Neuronal stem cell (in vitro differentiated cells): ENCODE measurements at regions not wholly inside any gene's neighbourhood (a gene's known extent, or its start where the extent isn't known, plus 50 kb on each side); places are given as distances from the start of the nearest gene placed in this dataset.

ENCODE experiments used
- DNase-seq: peaks from one replicate; pipeline ENCODE4 v3.0.0-alpha.2; 2013; ENCODE audit warnings: low spot score
- H2AFZ ChIP-seq: one replicate; pipeline ENCODE4 v1.6.1; 2013; ENCODE audit warnings: mild to moderate bottlenecking, low read length, inconsistent platforms
- H2AK5ac ChIP-seq: 2 replicates; pipeline ENCODE4 v1.6.1; 2013; ENCODE audit warnings: low read depth, mild to moderate bottlenecking, inconsistent platforms, low read length, moderate library complexity, mixed read lengths
- H2BK120ac ChIP-seq: 2 replicates; pipeline ENCODE4 v1.6.1; 2013; ENCODE audit warnings: low read depth, mild to moderate bottlenecking, inconsistent platforms, low read length, moderate library complexity, mixed read lengths
- H2BK12ac ChIP-seq: one replicate; pipeline ENCODE4 v1.6.1; 2013; ENCODE audit warnings: low read length, inconsistent platforms
- H2BK15ac ChIP-seq: 2 replicates; pipeline ENCODE4 v1.6.1; 2013; ENCODE audit warnings: mild to moderate bottlenecking, low read length, inconsistent platforms, mixed read lengths
- H2BK5ac ChIP-seq: one replicate; pipeline ENCODE4 v1.6.1; 2013; ENCODE audit warnings: inconsistent platforms, mild to moderate bottlenecking, low read length, moderate library complexity
- H3K14ac ChIP-seq: one replicate; pipeline ENCODE4 v1.6.1; 2013; ENCODE audit warnings: low read length, inconsistent platforms
- H3K18ac ChIP-seq: 2 replicates; pipeline ENCODE4 v1.6.1; 2013; ENCODE audit warnings: low read length, inconsistent platforms
- H3K23ac ChIP-seq: 2 replicates; pipeline ENCODE4 v1.6.1; 2013; ENCODE audit warnings: low read depth, mild to moderate bottlenecking, mixed read lengths, low read length, inconsistent platforms; ENCODE audit not compliant: poor library complexity
- H3K27ac ChIP-seq: replicated peaks from 3 replicates; pipeline ENCODE4 v1.5.1; 2013; ENCODE audit warnings: low read length, inconsistent platforms
- H3K27me3 ChIP-seq, 3 experiments: 2 replicates each; pipeline ENCODE4 v1.6.1; 2013; ENCODE audit warnings: low read length in 3 of 3, mild to moderate bottlenecking in 2 of 3, inconsistent platforms in 1 of 3, low read depth in 1 of 3, mixed read lengths in 1 of 3, moderate library complexity in 1 of 3; ENCODE audit not compliant: control insufficient read depth in 3 of 3, insufficient read depth in 3 of 3
- H3K36me3 ChIP-seq, 2 donors: replicated peaks in 1 of 2; 2 replicates each; pipeline ENCODE4 v1.6.1; 2013; ENCODE audit warnings: low read length in 2 of 2; ENCODE audit not compliant: control insufficient read depth in 2 of 2, insufficient read depth in 2 of 2
- H3K4ac ChIP-seq: 2 replicates; pipeline ENCODE4 v1.6.1; 2013; ENCODE audit warnings: inconsistent platforms, mild to moderate bottlenecking, low read length, moderate library complexity
- H3K4me1 ChIP-seq, 2 donors: 1 replicate in 1 of 2; 2 replicates in 1 of 2; pipeline ENCODE4 v1.6.1; 2013; ENCODE audit warnings: low read length in 2 of 2, low read depth in 1 of 2; ENCODE audit not compliant: control insufficient read depth in 2 of 2, insufficient read depth in 1 of 2
- H3K4me2 ChIP-seq: one replicate; pipeline ENCODE4 v1.6.1; 2013; ENCODE audit warnings: mild to moderate bottlenecking, low read length, inconsistent platforms; ENCODE audit not compliant: insufficient read depth, poor library complexity, severe bottlenecking
- H3K4me3 ChIP-seq, 2 donors: 2 replicates each; pipeline ENCODE4 v1.5.1; 2013; ENCODE audit warnings: low read length in 2 of 2, mild to moderate bottlenecking in 2 of 2, inconsistent platforms in 1 of 2, moderate library complexity in 1 of 2
- H3K79me1 ChIP-seq: one replicate; pipeline ENCODE4 v1.6.1; 2013; ENCODE audit warnings: low read depth, mild to moderate bottlenecking, inconsistent platforms, low read length, moderate library complexity
- H3K9ac ChIP-seq: one replicate; pipeline ENCODE4 v1.6.1; 2013; ENCODE audit warnings: mild to moderate bottlenecking, low read depth, low read length, inconsistent platforms; ENCODE audit not compliant: poor library complexity
- H3K9me3 ChIP-seq, 2 donors: replicated peaks in 1 of 2; 2 replicates each; pipeline versions ENCODE3 to v1.6.1; 2013; ENCODE audit warnings: low read length in 2 of 2, mild to moderate bottlenecking in 2 of 2, inconsistent platforms in 1 of 2, low read depth in 1 of 2, mixed read lengths in 1 of 2, moderate library complexity in 1 of 2; ENCODE audit not compliant: control insufficient read depth in 2 of 2, insufficient read depth in 1 of 2
- H4K8ac ChIP-seq: one replicate; pipeline ENCODE4 v1.6.1; 2013; ENCODE audit warnings: low read depth, mild to moderate bottlenecking, inconsistent platforms, low read length, moderate library complexity
- H4K91ac ChIP-seq: one replicate; pipeline ENCODE4 v1.6.1; 2013; ENCODE audit warnings: low read length, low read depth, mild to moderate bottlenecking, inconsistent platforms; ENCODE audit not compliant: poor library complexity
- WGBS, 2 donors: extraction: QIAGEN DNeasy Blood & Tissue Kit; methylation state at CpG; one replicate each; pipeline ENCODE4 v1.1.7; 2013; ENCODE audit warnings: missing lambda C conversion rate in 2 of 2, mixed read lengths in 1 of 2; ENCODE audit not compliant: insufficient read length in 2 of 2, insufficient replicate concordance in 1 of 2; ENCODE audit errors: extremely low coverage in 2 of 2; 5-methylcytosine and 5-hydroxymethylcytosine counted together

DNA sequence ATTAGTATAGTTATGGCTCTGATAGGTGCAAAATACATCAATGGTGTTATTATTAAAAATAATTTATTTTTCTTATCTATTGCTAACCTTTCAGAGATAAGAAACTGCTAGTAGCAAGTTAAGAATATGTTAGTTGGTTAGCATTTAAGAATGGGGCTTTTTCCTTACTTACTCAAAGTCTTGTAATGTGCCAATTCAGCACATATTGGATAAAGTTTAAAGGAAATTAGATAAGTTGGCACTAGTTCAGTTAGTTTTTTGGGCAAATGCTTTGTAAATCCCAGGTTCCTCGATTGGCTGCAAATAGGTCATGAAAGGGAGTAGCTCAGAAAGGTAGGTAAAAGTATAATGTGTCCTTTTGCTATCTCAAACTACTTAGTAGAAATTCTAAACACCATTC is 2806.7 kb downstream of the PCDH9 start:
- Histone ChIP-seq H3K4me3 (no peak overlapping the region), H2AK5ac (no peak overlapping the region), H3K4ac (no peak overlapping the region), H3K23ac (no peak overlapping the region), H3K9ac (no peak overlapping the region), H2BK120ac (no peak overlapping the region), H3K18ac (no peak overlapping the region), H2AFZ (no peak overlapping the region), H2BK12ac (no peak overlapping the region), H2BK15ac (no peak overlapping the region), H4K91ac (no peak overlapping the region), H3K79me1 (no peaks in the 10 kb centered on the region), H3K4me1 (no peaks in the 10 kb centered on the region), H3K27me3 (no peaks in the 10 kb centered on the region), H3K36me3 (no peaks in the 10 kb centered on the region), H3K4me2 (no peak overlapping the region), H3K14ac (no peak overlapping the region), H2BK5ac (no peak overlapping the region), H4K8ac (no peak overlapping the region), H3K9me3 (no peaks in the 10 kb centered on the region), H3K27ac (no peak overlapping the region)
- no CpG with 5 or more reads among the region's 1 CpG for WGBS, 2 donors
- no peak for DNase-seq

DNA sequence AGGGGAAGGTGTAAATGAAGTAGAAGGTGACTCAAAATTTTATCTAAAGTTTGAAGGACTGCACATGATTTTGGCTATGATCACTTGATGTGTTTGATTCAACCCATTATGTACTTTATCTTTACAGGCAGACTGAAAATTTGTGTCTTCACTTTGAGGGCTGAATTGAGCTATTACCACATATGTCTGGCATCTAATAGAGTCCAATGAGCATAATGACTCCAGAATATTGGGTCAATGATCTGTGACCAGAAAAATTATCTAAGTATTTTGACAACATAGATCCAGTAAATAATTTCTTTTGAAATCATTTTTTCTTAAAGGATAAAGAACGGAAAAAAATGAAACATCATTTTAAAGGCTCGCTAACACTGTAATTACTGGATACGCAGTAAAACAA is 2810.0 kb downstream of the PCDH9 start:
- Histone ChIP-seq H3K27me3 (no peaks in the 10 kb centered on the region), H3K23ac (no peak overlapping the region), H4K91ac (no peak overlapping the region), H2BK5ac (no peak overlapping the region), H3K14ac (no peak overlapping the region), H3K9me3 (no peaks in the 10 kb centered on the region), H3K4me3 (no peak overlapping the region), H3K9ac (no peak overlapping the region), H3K4ac (no peak overlapping the region), H3K36me3 (no peaks in the 10 kb centered on the region), H2BK12ac (no peak overlapping the region), H4K8ac (no peak overlapping the region), H2BK15ac (no peak overlapping the region), H2AFZ (no peak overlapping the region), H3K18ac (no peak overlapping the region), H3K79me1 (no peaks in the 10 kb centered on the region), H2BK120ac (no peak overlapping the region), H3K4me1 (no peaks in the 10 kb centered on the region), H2AK5ac (no peak overlapping the region), H3K27ac (no peak overlapping the region), H3K4me2 (no peak overlapping the region)
- DNase-seq = no peak
- no CpG with 5 or more reads among the region's 3 CpGs for WGBS, 2 donors

DNA sequence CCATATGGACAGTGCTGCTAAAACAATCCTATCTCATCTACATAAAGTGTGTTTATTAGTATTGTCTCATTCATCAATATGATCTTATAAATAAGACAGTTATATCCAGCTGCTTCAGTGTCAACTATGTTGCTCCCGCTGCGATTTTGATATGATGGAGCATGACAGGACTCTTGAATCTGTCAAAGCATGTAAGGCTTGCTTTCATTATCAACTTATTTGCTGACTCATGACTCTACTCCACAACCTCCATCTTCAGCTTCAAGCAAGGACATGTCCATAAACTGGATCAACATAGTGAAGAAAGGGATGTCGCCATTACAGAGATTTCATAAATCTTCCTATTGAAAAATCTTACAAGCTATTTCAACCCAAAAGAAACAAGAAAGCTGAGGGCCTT is 2812.6 kb downstream of the PCDH9 start:
- no peak for DNase-seq
- WGBS, 2 donors = no CpG with 5 or more reads among the region's 3 CpGs

DNA sequence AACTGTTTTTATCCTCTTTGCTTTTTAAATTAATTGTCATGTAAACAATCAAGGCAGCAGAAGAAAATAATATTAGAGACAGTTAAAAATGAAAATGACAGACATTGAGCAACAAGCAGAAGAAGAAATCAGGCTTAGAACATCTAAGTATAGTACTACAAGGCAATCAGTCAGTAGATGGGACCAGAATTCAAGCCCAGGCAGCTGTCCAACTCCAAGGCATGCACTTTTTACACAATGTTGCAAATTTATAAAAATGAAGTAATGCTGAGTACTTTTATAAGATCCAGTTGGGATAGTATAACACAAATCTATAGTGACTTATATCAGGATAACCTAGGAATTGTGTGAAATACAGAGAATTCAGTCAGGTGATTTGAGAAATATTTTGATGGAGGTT is 2815.8 kb downstream of the PCDH9 start:
- H2BK15ac ChIP-seq = no peak overlapping the region
- H2AFZ ChIP-seq = no peak overlapping the region
- no peak overlapping the region for H4K8ac ChIP-seq
- no peak overlapping the region for H3K14ac ChIP-seq
- no peak overlapping the region for H2BK5ac ChIP-seq
- H4K91ac ChIP-seq = no peak overlapping the region
- H2BK12ac ChIP-seq = no peak overlapping the region
- H3K4ac ChIP-seq = no peak overlapping the region
- H3K9me3 ChIP-seq = no peaks in the 10 kb centered on the region
- no peak overlapping the region for H3K27ac ChIP-seq
- H3K79me1 ChIP-seq = no peaks in the 10 kb centered on the region
- no peak for DNase-seq
- no peak overlapping the region for H3K18ac ChIP-seq
- no peak overlapping the region for H2BK120ac ChIP-seq
- no peaks in the 10 kb centered on the region for H3K27me3 ChIP-seq
- no peak overlapping the region for H3K23ac ChIP-seq
- no peaks in the 10 kb centered on the region for H3K4me1 ChIP-seq
- no peaks in the 10 kb centered on the region for H3K36me3 ChIP-seq
- no peak overlapping the region for H3K9ac ChIP-seq
- no peak overlapping the region for H3K4me3 ChIP-seq
- no peak overlapping the region for H3K4me2 ChIP-seq
- H2AK5ac ChIP-seq = no peak overlapping the region

More for the DNA sequence above, 2812.6 kb downstream of the PCDH9 start:
- no peak overlapping the region for H2BK5ac ChIP-seq
- H3K79me1 ChIP-seq = no peaks in the 10 kb centered on the region
- no peak overlapping the region for H3K4ac ChIP-seq
- H2BK120ac ChIP-seq = no peak overlapping the region
- peak overlapping the region; percentile 40 for H2AFZ ChIP-seq
- H3K27me3 ChIP-seq = no peaks in the 10 kb centered on the region
- no peak overlapping the region for H4K91ac ChIP-seq
- no peak overlapping the region for H3K4me2 ChIP-seq
- H2BK15ac ChIP-seq = no peak overlapping the region
- H3K9ac ChIP-seq = no peak overlapping the region
- no peak overlapping the region for H4K8ac ChIP-seq
- H3K14ac ChIP-seq = no peak overlapping the region
- H2BK12ac ChIP-seq = no peak overlapping the region
- H3K18ac ChIP-seq = no peak overlapping the region
- no peak overlapping the region for H2AK5ac ChIP-seq
- no peak overlapping the region for H3K27ac ChIP-seq
- no peaks in the 10 kb centered on the region for H3K36me3 ChIP-seq
- no peak overlapping the region for H3K4me3 ChIP-seq
- no peaks in the 10 kb centered on the region for H3K4me1 ChIP-seq
- no peak overlapping the region for H3K23ac ChIP-seq
- no peaks in the 10 kb centered on the region for H3K9me3 ChIP-seq
